Right cardiac atrium (tissue), 5 donors: ENCODE measurements at regions not wholly inside any gene's neighbourhood (a gene's known extent, or its start where the extent isn't known, plus 50 kb on each side); places are given as distances from the start of the nearest gene placed in this dataset.
"Not testable (repeated sequence)": the region's sequence is repeated elsewhere in the genome, so short reads cannot be mapped to it uniquely, and the experiment has no call there.

ENCODE experiments used
- ATAC-seq, 2 donors: fragments of 200-7000 bp; cut with Tn5 transposase; one replicate each; pipeline versions ENCODE4 v1.8.0 to v1.9.1; 2020; ENCODE audit warnings: moderate library complexity in 2 of 2, mild to moderate bottlenecking in 1 of 2
- DNase-seq, 3 donors: peaks; one replicate each; pipeline ENCODE4 v3.0.0-alpha.2; 2020
- H3K27ac ChIP-seq: one replicate; pipeline ENCODE4 v1.5.1; 2013; ENCODE audit warnings: mild to moderate bottlenecking, low read length, control low read depth, moderate library complexity
- H3K27me3 ChIP-seq: one replicate; pipeline ENCODE4 v1.6.1; 2013; ENCODE audit not compliant: control insufficient read depth, insufficient read depth
- H3K4me1 ChIP-seq: one replicate; pipeline ENCODE4 v1.6.1; 2013; ENCODE audit warnings: low read length; ENCODE audit not compliant: control insufficient read depth, insufficient read depth
- H3K4me3 ChIP-seq: one replicate; pipeline ENCODE4 v1.5.1; 2013; ENCODE audit warnings: low read length, control low read depth
- H3K9me3 ChIP-seq: one replicate; pipeline ENCODE4 v1.6.1; 2013; ENCODE audit warnings: low read length; ENCODE audit not compliant: control insufficient read depth
- WGBS: extraction: QIAGEN DNeasy Blood & Tissue Kit; methylation state at CpG from one replicate; pipeline ENCODE4 v1.1.7; 2013; 5-methylcytosine and 5-hydroxymethylcytosine counted together
- intact Hi-C, 4 donors: fragments of 100-400 bp; cut with DNase I; formaldehyde crosslinking; loops; one replicate each; pipeline versions ENCODE4 v1.11.0 to v1.14.0; 2022 to 2023
- donor health status: healthy with polysubstance abuse.
- donor health status: DM: no; HTN: yes; CAD: no.
- donor health status: DM: no; HTN: no; CAD: no.
- donor health status: DM: no; HTN: yes; CAD: no; lungs with severe emphysema.
- donor health status: DM: yes; HTN: yes; CAD: no.

DNA sequence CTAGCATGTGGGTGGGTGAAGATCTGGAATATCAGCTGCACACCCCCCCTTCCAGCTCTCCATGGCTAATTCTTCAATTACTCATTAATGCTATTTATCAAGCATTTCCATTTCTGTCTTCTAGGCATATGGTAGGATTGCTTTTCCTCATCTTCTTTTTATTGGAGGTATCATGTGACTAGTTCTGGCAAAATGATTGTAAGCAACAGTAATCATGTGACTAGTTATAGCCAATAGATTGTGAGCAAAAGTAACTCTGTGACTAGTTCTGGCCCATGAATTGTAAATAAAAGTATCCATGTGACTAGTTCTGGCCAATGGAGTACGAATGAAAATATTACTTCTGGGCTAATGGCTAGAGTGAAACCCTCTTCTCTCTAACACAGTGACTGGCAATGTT, 107.0 kb upstream of the TMEM132E start:
- WGBS: 76% methylated on average over 1 of the region's 1 CpG
- H3K27me3 ChIP-seq: peaks cover 2% of the 10 kb centered on the region
- H3K4me3 ChIP-seq: no peak overlapping the region
- no peak overlapping the region for H3K27ac ChIP-seq
- H3K4me1 ChIP-seq: no peaks in the 10 kb centered on the region
- intact Hi-C loops: no loop called here
- no peaks in the 10 kb centered on the region for H3K9me3 ChIP-seq
- ATAC-seq (no peak), DNase-seq (no peak)

DNA sequence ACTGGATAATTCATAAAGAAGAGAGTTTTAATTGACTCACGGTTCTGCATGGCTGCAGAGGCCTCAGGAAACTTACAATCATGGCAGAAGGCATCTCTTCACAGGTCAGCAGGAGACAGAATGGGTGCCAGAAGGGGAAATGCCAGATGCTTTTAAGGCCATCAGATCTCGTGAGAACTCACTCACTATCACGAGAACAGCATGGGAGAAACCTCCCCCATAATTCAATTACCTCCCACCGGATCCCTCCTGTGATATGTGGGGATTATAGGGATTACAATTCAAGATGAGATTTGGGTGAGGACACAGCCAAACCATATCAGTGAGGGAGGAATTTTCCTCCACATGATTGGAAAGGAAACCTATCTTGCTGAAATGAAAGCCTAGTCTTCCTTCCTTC, 108.1 kb upstream of the TMEM132E start:
- H3K9me3 ChIP-seq, intact Hi-C loops, H3K27ac ChIP-seq, ATAC-seq, DNase-seq, H3K4me3 ChIP-seq, H3K27me3 ChIP-seq, H3K4me1 ChIP-seq: not testable (repeated sequence)
- 31% methylated on average over 4 of the region's 4 CpGs for WGBS

DNA sequence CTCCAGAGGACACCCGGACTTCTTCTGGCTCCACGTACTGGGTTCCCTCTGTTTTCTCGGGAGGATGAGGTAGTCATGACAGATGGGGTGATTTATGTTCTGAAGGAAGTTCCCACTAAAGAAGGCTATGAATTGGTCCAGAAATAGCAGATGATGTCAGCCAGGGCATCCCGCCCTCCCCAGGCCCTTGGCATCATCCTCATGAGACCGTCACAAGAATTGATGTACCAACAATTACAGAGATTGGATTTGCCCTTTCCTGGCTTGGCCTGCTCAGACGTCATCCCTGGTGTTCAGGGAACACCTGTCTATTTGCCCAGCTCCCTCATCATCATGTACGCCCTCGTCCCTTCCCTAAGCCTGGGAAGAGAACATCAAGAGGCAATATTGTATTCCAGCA, 102.8 kb upstream of the CCL1 start:
- Histone ChIP-seq H3K4me3 (no peak overlapping the region), H3K4me1 (no peaks in the 10 kb centered on the region), H3K27me3 (peaks cover 2% of the 10 kb centered on the region), H3K27ac (no peak overlapping the region), H3K9me3 (no peaks in the 10 kb centered on the region)
- DNase-seq: no peak
- 51% methylated on average over 8 of the region's 8 CpGs for WGBS
- ATAC-seq: no peak
- intact Hi-C loops: no loop called here

DNA sequence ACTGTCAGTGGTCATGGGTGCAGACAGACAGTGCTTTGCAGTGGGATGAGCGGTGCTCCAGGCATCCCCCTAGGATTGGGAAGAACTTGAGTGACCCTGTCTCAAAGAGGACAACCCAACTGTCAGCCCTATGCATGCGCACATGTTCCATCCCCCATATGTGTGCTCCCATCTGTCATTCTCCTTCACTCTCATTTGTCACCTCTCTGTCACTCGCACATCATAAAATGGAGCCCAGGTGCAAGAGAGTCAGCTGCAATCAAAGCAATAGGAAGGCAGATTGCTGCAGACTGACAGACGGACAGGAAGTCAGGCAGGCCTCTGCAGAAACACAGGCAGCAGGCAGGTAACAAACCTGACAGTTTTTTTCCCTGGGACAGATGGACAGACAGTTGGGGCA, 101.8 kb upstream of the CCL1 start:
- 81% methylated on average over 4 of the region's 4 CpGs for WGBS
- no peak for ATAC-seq
- no peaks in the 10 kb centered on the region for H3K9me3 ChIP-seq
- H3K4me1 ChIP-seq: no peaks in the 10 kb centered on the region
- peaks cover 2% of the 10 kb centered on the region for H3K27me3 ChIP-seq
- no peak overlapping the region for H3K27ac ChIP-seq
- intact Hi-C loops: no loop called here
- no peak for DNase-seq
- H3K4me3 ChIP-seq: no peak overlapping the region

DNA sequence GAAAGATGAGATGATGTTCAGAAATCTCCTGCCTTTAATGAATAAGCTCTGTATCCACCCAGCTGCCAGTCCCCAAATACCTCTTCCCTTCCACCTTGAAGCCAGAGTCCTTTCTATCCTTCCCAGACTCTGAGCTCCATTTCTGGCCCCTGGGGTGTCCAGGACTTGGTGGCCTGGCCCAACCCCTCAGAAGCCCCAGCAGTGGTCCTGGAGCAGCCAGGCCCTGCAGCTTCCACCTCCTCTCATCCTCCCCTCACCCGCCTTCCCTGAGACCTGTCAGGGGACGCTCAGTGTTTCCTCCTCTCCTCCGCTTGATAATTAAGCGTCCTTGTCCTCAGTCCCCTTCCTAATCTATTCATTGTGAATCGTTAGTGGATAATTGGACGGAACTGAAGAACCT, 95.2 kb upstream of the CCL1 start:
- H3K4me1 ChIP-seq: no peaks in the 10 kb centered on the region
- H3K27me3 ChIP-seq: no peaks in the 10 kb centered on the region
- no peak overlapping the region for H3K27ac ChIP-seq
- H3K4me3 ChIP-seq: no peak overlapping the region
- no peaks in the 10 kb centered on the region for H3K9me3 ChIP-seq
- ATAC-seq (no peak), DNase-seq (no peak)
- 41% methylated on average over 6 of the region's 6 CpGs for WGBS
- intact Hi-C loops: no loop called here

DNA sequence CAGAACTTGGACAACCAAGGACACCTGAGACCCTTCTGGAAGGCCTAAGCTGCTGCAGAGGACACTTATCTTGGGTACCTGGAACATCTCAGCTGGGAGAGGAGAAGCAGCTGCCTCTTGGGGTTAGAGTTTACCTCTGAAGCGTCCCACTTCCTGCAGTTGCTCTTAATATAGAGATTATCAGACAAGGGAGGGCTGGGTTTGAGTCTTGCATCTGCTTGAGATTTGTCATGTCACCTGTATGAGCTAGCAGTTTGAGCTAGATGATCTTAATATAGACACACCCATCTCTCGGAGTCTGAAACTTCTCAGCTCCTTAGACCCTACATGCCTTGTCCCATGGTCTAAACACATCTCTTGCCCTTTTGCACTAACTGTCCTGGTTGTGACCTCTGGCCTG, 93.1 kb upstream of the CCL1 start:
- intact Hi-C loops: no loop called here
- no peak for DNase-seq
- peaks cover 3% of the 10 kb centered on the region for H3K27me3 ChIP-seq

DNA sequence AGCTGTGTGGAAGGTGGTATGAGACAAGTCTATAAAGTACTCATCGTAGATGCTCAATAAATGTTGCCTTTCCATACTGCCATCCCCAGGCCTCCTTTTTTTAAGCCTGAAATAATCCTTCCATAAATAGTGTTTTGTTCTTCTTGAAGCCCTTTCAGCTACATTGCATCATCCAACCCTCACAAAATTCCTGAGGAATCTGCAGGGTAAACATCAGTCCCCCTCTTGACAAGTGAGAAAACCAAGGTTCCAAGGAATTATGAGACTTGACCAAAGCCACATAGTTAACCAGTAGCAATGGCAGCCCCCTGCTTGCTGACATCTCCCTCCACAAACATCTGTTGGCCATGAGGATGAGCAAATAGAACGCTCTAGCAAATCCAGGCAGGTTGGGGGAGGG, 89.7 kb upstream of the CCL1 start:
- ATAC-seq: no peak
- intact Hi-C loops: no loop called here
- no peak for DNase-seq

More for the DNA sequence above, 93.1 kb upstream of the CCL1 start:
- no peak for ATAC-seq
- Histone ChIP-seq H3K4me3 (no peak overlapping the region), H3K27ac (no peak overlapping the region), H3K9me3 (no peaks in the 10 kb centered on the region), H3K4me1 (no peaks in the 10 kb centered on the region)
- 77% methylated on average over 2 of the region's 2 CpGs for WGBS

DNA sequence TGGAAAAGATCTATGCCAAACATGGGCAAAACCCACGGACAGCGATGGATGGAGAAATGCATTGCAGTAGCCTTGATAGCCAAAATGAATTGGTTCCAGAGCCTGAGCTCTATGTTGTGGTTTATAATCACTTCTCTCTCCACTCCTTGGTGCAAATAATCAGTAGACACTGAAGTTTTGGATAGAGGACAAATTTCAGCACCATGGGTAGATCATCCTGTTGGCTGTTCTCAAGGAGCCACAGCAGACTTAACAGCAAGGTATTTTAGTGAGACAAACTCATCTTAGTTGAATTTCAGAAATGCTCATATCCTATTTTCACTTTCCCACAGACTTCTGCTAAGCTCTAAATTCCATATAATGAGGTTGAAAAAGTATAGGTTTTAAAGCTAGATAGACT, 88.3 kb upstream of the CCL1 start:
- WGBS: 77% methylated on average over 2 of the region's 2 CpGs
- peaks cover 3% of the 10 kb centered on the region for H3K27me3 ChIP-seq
- intact Hi-C loops: no loop called here

More for the DNA sequence above, 89.7 kb upstream of the CCL1 start:
- H3K4me3 ChIP-seq: no peak overlapping the region
- H3K4me1 ChIP-seq: no peaks in the 10 kb centered on the region
- no peaks in the 10 kb centered on the region for H3K9me3 ChIP-seq
- WGBS: 69% methylated on average over 2 of the region's 2 CpGs
- H3K27me3 ChIP-seq: peaks cover 3% of the 10 kb centered on the region
- H3K27ac ChIP-seq: no peak overlapping the region

DNA sequence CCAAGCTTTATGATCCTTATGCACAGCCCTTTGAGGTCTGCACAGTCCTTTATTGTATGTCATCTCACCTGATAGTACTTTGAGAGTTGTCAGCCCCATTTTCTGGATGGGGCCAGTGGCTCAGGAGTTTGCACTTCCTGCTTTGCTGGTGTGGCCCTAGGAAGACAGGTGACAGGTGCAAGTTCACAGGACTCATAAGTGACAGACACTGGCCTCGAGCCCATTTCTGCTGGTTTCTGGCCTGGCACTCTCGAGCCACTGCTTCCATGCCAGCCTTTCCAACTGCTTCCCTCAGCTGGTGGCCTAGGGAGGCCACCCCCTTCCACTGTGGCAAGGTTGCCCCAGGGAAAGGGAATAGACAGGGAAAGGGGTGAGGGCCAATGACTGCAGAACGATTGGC, 84.4 kb upstream of the CCL1 start:
- Histone ChIP-seq H3K9me3 (no peaks in the 10 kb centered on the region), H3K27me3 (peaks cover 3% of the 10 kb centered on the region), H3K27ac (no peak overlapping the region), H3K4me3 (no peak overlapping the region), H3K4me1 (no peaks in the 10 kb centered on the region)
- ATAC-seq (no peak), DNase-seq (no peak)
- intact Hi-C loops: loop anchor here in 1 of 4 donors (10.0 kb wide), 1 partner anchor 137 kb away; no protein-coding TSS in a partner anchor
- WGBS: 45% methylated on average over 3 of the region's 3 CpGs

More for the DNA sequence above, 88.3 kb upstream of the CCL1 start:
- Histone ChIP-seq H3K4me1 (no peaks in the 10 kb centered on the region), H3K4me3 (no peak overlapping the region), H3K27ac (no peak overlapping the region), H3K9me3 (no peaks in the 10 kb centered on the region)
- ATAC-seq: no peak
- DNase-seq: no peak

DNA sequence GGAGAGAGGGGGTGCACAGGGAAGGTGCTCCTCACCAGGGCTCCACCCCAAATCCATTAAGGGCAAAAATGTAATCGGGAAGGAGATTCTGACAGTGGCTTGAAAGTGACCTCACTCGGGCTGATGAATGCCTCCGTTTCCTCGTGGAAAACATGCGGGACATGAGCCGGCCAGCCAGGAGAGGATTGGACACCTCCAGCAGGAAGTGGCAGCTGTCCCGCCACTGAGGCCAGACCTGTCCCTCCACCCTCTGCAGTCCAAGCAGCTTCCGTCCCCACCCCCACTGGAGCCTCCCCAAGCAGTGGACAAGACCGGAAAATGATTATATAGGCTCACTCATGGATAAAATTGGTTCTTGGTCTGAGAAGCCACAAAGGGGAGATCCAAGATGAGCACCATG, 82.1 kb upstream of the CCL1 start:
- intact Hi-C loops: loop anchor here in 1 of 4 donors (10.0 kb wide), 1 partner anchor 140 kb away; no protein-coding TSS in a partner anchor
- H3K27me3 ChIP-seq: no peaks in the 10 kb centered on the region
- no peaks in the 10 kb centered on the region for H3K9me3 ChIP-seq
- no peaks in the 10 kb centered on the region for H3K4me1 ChIP-seq
- DNase-seq (peak in 1 of 3 donors; percentile 54), ATAC-seq (no peak)
- H3K4me3 ChIP-seq: no peak overlapping the region
- no peak overlapping the region for H3K27ac ChIP-seq
- WGBS: 52% methylated on average over 9 of the region's 9 CpGs

DNA sequence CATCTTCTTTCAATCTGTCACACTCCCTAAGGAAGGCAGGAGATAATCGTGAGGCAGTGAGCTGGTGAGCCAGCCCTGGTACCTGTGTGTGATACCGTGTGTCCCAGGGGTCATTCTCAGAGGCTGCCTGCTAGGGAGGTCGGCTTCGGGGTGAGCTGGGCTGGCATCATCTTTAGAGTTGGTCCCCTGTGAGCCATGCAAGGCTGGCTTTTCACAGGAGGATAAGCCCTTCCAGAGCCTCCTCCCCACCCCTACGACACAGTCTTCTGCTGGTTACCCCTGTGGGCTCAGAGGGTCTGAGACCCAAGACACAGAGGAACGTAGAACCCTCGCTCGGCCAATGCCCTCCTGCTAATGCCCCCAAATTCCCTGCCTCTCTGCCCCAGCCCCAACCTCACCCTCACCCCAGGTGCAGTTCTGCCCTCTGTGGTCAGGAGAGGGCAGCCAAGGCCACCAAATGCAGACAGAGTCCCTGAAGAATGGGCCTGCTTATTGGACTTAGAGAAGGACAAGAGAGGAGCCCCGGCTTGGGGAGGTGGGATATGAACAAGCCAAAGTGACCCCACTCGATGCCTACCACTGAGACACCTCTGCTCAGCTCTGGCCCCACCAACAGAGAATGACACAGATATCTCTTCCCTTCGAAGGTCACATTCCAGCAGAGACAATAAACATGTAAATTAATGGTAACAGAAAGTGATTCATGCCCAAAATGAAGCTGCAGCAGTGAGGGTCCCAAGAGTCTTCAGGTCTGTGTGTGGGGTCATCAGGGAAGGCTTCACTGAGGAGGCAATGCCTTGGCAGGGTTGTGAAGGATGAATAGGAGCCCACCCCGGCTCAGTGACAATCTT, 80.8 kb upstream of the CCL1 start:
- ATAC-seq (peak; percentile 48 to 59), DNase-seq (peak in 2 of 3 donors; percentile 15 to 62)
- 45% methylated on average over 12 of the region's 12 CpGs for WGBS

More for the DNA sequence above, 80.8 kb upstream of the CCL1 start:
- intact Hi-C loops: loop anchor here in 1 of 4 donors (10.0 kb wide), 1 partner anchor 141 kb away; no protein-coding TSS in a partner anchor
- H3K4me1 ChIP-seq: no peaks in the 10 kb centered on the region
- H3K4me3 ChIP-seq: no peak overlapping the region
- H3K27me3 ChIP-seq: no peaks in the 10 kb centered on the region
- H3K27ac ChIP-seq: no peak overlapping the region
- no peaks in the 10 kb centered on the region for H3K9me3 ChIP-seq
